WTC11 (cell line): ENCODE measurements at regions not wholly inside any gene's neighbourhood (a gene's known extent, or its start where the extent isn't known, plus 50 kb on each side); places are given as distances from the start of the nearest gene placed in this dataset.

Source experiments
- AFF4 ChIP-seq: sonication (generic); formaldehyde crosslinking; IDR thresholded peaks from 2 replicates; pipeline ENCODE4 v1.8.1; 2023; ENCODE audit warnings: mild to moderate bottlenecking, missing genetic modification reagents, borderline replicate concordance
- CTCF ChIP-seq: fragments of 200-600 bp; IDR thresholded peaks from 2 replicates; pipeline ENCODE4 v1.8.0; 2022; ENCODE audit warnings: antibody characterized with exemption
- E2F4 ChIP-seq: sonication (generic); formaldehyde crosslinking; IDR thresholded peaks from 2 replicates; pipeline ENCODE4 v1.8.1; 2022; ENCODE audit warnings: low read depth, mild to moderate bottlenecking, moderate library complexity, missing genetic modification reagents, borderline replicate concordance
- ESRRA ChIP-seq: sonication (generic); formaldehyde crosslinking; IDR thresholded peaks from 2 replicates; pipeline ENCODE4 v1.8.1; 2022; ENCODE audit warnings: mild to moderate bottlenecking, missing genetic modification reagents, borderline replicate concordance
- MAX ChIP-seq: sonication (generic); formaldehyde crosslinking; IDR thresholded peaks from 2 replicates; pipeline ENCODE4 v1.8.0; 2022; ENCODE audit warnings: mild to moderate bottlenecking, missing genetic modification reagents
- PRDM15 ChIP-seq: sonication (generic); formaldehyde crosslinking; IDR thresholded peaks from 2 replicates; pipeline ENCODE4 v1.8.0; 2022; ENCODE audit warnings: missing genetic modification reagents
- PREB ChIP-seq: sonication (generic); formaldehyde crosslinking; IDR thresholded peaks from 2 replicates; pipeline ENCODE4 v1.8.1; 2022; ENCODE audit warnings: mild to moderate bottlenecking, missing genetic modification reagents, moderate library complexity, borderline replicate concordance
- SP1 ChIP-seq: sonication (generic); formaldehyde crosslinking; conservative IDR thresholded peaks from 2 replicates; pipeline ENCODE4 v1.8.1; 2022; ENCODE audit warnings: missing genetic modification reagents
- ZBTB21 ChIP-seq: sonication (generic); formaldehyde crosslinking; IDR thresholded peaks from 2 replicates; pipeline ENCODE4 v1.8.1; 2023; ENCODE audit warnings: mild to moderate bottlenecking, missing genetic modification reagents, borderline replicate concordance
- ZNF121 ChIP-seq: sonication (generic); formaldehyde crosslinking; IDR thresholded peaks from 2 replicates; pipeline ENCODE4 v1.8.0; 2023; ENCODE audit warnings: missing genetic modification reagents
- ZNF317 ChIP-seq: sonication (generic); formaldehyde crosslinking; IDR thresholded peaks from 2 replicates; pipeline ENCODE4 v1.8.1; 2023; ENCODE audit warnings: low read depth, mild to moderate bottlenecking, moderate library complexity, missing genetic modification reagents, borderline replicate concordance
- ZNF425 ChIP-seq: fragments of 250-450 bp; sonication (Bioruptor Pico); conservative IDR thresholded peaks from 2 replicates; pipeline ENCODE4 v1.9.0; 2021; ENCODE audit warnings: mild to moderate bottlenecking
- ZSCAN18 ChIP-seq: fragments of 250-450 bp; sonication (Bioruptor Pico); IDR thresholded peaks from 2 replicates; pipeline ENCODE4 v2.1.2; 2022; ENCODE audit warnings: mild to moderate bottlenecking, moderate library complexity

GRCh38 chr17:83190004-83190385 is 110.6 kb downstream of the METRNL start:
- TF ChIP-seq ZSCAN18, result no peak
- no peak for TF ChIP-seq ESRRA (CRISPR knock-in tag)
- TF ChIP-seq CTCF, result no peak
- TF ChIP-seq SP1, result no peak
- TF ChIP-seq AFF4 (CRISPR knock-in tag), result no peak
- no peak for TF ChIP-seq ZBTB21
- no peak for TF ChIP-seq PRDM15 (CRISPR knock-in tag)
- TF ChIP-seq ZNF425 (CRISPR knock-in tag), result no peak
- TF ChIP-seq MAX, result no peak
- no peak for TF ChIP-seq E2F4 (CRISPR knock-in tag)
- TF ChIP-seq ZNF317 (CRISPR knock-in tag), result no peak
- TF ChIP-seq PREB (CRISPR knock-in tag), result no peak
- no peak for TF ChIP-seq ZNF121 (CRISPR knock-in tag)
